BE2C (cell line): ENCODE measurements at regions not wholly inside any gene's neighbourhood (a gene's known extent, or its start where the extent isn't known, plus 50 kb on each side); places are given as distances from the start of the nearest gene placed in this dataset.

Experiments
- DNase-seq: peaks from one replicate; pipeline ENCODE4 v3.0.0-alpha.2; 2020
- H3K27me3 ChIP-seq: fragments of 250-450 bp; sonication (Bioruptor Pico); 2 replicates; pipeline ENCODE4 v1.5.1; 2020; ENCODE audit warnings: mild to moderate bottlenecking
- H3K36me3 ChIP-seq: fragments of 250-450 bp; sonication (Bioruptor Pico); 2 replicates; pipeline ENCODE4 v1.5.1; 2020; ENCODE audit warnings: mild to moderate bottlenecking
- H3K4me1 ChIP-seq: fragments of 250-450 bp; sonication (Bioruptor Pico); 2 replicates; pipeline ENCODE4 v1.5.1; 2020
- H3K4me3 ChIP-seq: 2 replicates; pipeline ENCODE4 v1.5.1; 2011; ENCODE audit warnings: low read depth, low read length
- H3K9me3 ChIP-seq: fragments of 250-450 bp; sonication (Bioruptor Pico); 2 replicates; pipeline ENCODE4 v1.5.1; 2020
- TF ChIP-seq, protein P1 (sequence below): IDR thresholded peaks from 2 replicates; pipeline ENCODE4 v1.5.1; 2012; ENCODE audit warnings: mild to moderate bottlenecking, low read depth, low read length

DNA sequence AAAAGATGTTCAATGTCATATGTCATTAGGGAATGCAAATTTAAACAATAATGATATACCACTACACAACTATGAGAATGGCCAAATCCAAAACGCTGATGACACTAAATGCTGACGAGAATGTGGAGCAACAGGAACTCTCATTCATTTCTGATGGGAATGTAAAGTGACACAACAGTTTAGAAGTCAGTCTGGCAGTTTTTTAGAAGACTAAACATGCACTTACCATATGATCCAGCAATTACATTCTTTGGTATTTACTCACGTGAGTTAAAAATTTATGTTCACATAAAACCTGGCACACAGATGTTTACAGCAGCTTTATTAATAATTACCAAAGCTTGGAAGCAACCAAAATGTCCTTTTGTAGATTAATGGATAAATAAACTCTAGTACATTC is 110.4 kb upstream of the C1orf21 start:
- TF ChIP-seq, protein P1, sequence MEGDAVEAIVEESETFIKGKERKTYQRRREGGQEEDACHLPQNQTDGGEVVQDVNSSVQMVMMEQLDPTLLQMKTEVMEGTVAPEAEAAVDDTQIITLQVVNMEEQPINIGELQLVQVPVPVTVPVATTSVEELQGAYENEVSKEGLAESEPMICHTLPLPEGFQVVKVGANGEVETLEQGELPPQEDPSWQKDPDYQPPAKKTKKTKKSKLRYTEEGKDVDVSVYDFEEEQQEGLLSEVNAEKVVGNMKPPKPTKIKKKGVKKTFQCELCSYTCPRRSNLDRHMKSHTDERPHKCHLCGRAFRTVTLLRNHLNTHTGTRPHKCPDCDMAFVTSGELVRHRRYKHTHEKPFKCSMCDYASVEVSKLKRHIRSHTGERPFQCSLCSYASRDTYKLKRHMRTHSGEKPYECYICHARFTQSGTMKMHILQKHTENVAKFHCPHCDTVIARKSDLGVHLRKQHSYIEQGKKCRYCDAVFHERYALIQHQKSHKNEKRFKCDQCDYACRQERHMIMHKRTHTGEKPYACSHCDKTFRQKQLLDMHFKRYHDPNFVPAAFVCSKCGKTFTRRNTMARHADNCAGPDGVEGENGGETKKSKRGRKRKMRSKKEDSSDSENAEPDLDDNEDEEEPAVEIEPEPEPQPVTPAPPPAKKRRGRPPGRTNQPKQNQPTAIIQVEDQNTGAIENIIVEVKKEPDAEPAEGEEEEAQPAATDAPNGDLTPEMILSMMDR: no peak
- H3K9me3 ChIP-seq: no peaks in the 10 kb centered on the region
- no peak for DNase-seq
- no peaks in the 10 kb centered on the region for H3K36me3 ChIP-seq
- no peaks in the 10 kb centered on the region for H3K4me1 ChIP-seq
- H3K27me3 ChIP-seq: no peaks in the 10 kb centered on the region
- H3K4me3 ChIP-seq: no peak overlapping the region

- Histone ChIP-seq H3K4me1 (no peaks in the 10 kb centered on the region), H3K4me3 (no peak overlapping the region), H3K27me3 (no peaks in the 10 kb centered on the region), H3K36me3 (no peaks in the 10 kb centered on the region), H3K9me3 (no peaks in the 10 kb centered on the region)
- TF ChIP-seq, protein P1: no peak
- DNase-seq: no peak
These were observed 106.8 kb upstream of the C1orf21 start for GRCh38 chr1:184279911-184280458.

DNA sequence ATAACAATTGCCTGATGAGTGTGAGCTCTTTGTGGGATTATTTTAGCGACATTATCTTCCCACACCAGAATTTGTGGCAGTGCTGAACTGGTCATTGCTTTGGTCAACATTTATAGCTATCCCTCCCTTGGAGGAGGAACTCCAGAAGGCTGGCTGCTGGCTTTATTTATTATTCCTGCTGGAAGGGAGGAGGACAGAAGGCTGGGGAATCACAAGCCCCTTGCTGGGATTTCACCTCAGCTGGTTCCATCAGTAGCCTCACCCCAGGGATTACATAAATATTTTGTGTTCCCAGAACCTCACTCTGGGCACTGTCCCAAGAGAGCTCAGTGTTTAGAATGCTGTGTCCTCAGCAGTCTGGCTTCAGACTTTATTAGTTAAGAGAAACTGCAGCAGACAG is 102.8 kb upstream of the C1orf21 start:
- DNase-seq: no peak
- Histone ChIP-seq H3K4me1 (no peaks in the 10 kb centered on the region; the same call in 1 of the 2 replicates), H3K4me3 (no peak overlapping the region), H3K27me3 (no peaks in the 10 kb centered on the region), H3K9me3 (no peaks in the 10 kb centered on the region), H3K36me3 (no peaks in the 10 kb centered on the region)
- TF ChIP-seq, protein P1: no peak

DNA sequence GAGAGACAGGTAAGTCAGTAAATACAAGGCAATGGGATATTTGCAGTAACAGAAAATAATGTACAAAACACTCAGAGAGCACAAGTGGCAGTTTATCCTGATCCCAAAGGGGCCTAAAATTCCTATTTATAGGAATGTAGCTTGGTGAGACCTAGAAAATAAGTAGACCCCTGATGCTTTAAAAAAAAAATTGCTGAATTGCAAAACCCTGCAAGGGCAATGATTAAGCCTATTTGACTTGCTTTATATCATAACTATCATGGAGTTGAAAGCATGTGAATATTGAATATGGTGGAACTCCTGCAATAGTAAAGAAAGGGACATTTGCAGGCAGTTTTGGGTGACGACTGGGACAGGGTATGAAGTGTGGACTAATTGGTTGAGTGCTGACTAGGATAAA is 101.9 kb upstream of the C1orf21 start:
- DNase-seq: no peak
- TF ChIP-seq, protein P1: no peak
- Histone ChIP-seq H3K9me3 (peaks cover 4% of the 10 kb centered on the region), H3K27me3 (no peaks in the 10 kb centered on the region), H3K4me3 (no peak overlapping the region), H3K36me3 (no peaks in the 10 kb centered on the region), H3K4me1 (no peaks in the 10 kb centered on the region; the same call in 1 of the 2 replicates)

GRCh38 chr1:184285401-184286087 is 101.3 kb upstream of the C1orf21 start:
- Histone ChIP-seq H3K36me3 (no peaks in the 10 kb centered on the region), H3K27me3 (no peaks in the 10 kb centered on the region), H3K4me3 (no peak overlapping the region), H3K4me1 (no peaks in the 10 kb centered on the region; the same call in 1 of the 2 replicates), H3K9me3 (peaks cover 8% of the 10 kb centered on the region)
- TF ChIP-seq, protein P1: no peak
- DNase-seq: no peak

DNA sequence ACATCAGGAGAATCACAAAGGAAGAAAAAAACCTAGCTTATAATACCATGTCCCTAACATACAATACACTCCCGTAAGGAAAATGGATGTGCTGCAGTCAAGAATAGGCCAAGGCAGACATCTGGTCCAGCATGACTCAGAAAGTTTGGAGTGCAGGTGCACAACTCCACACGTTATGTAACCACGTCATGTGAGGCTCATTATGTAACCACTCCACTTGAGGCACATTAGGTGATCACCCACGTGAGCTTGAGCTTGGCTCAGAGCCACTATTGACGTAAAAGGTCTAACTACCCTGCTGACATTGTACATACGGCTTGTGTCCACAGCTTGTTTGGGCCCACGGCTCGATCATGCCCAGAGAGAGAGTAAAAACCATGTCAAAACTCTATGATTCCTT is 99.8 kb upstream of the C1orf21 start:
- TF ChIP-seq, protein P1: no peak
- Histone ChIP-seq H3K9me3 (peaks cover 8% of the 10 kb centered on the region), H3K36me3 (no peaks in the 10 kb centered on the region), H3K4me1 (no peaks in the 10 kb centered on the region; the same call in 1 of the 2 replicates), H3K27me3 (no peaks in the 10 kb centered on the region), H3K4me3 (no peak overlapping the region)
- no peak for DNase-seq
